Loucy (cell line): ENCODE measurements at regions not wholly inside any gene's neighbourhood (a gene's known extent, or its start where the extent isn't known, plus 50 kb on each side); places are given as distances from the start of the nearest gene placed in this dataset.

Experiments
- H2AFZ ChIP-seq: fragments of 200-600 bp; sonication (generic); 2 replicates; pipeline ENCODE4 v1.6.0; 2016; ENCODE audit warnings: antibody characterized with exemption, mild to moderate bottlenecking, low read length, moderate library complexity
- H3F3A ChIP-seq: fragments of 200-600 bp; 2 replicates; pipeline ENCODE4 v1.6.0; 2016; ENCODE audit warnings: antibody characterized with exemption, low read depth, mild to moderate bottlenecking
- H3K27me3 ChIP-seq: fragments of 200-600 bp; sonication (generic); 2 replicates; pipeline ENCODE4 v1.6.1; 2014; ENCODE audit warnings: low read length, mild to moderate bottlenecking; ENCODE audit not compliant: insufficient read depth, poor library complexity, severe bottlenecking
- H3K36me3 ChIP-seq: fragments of 200-600 bp; sonication (generic); 2 replicates; pipeline ENCODE4 v1.6.1; 2016; ENCODE audit warnings: low read length; ENCODE audit not compliant: insufficient read depth
- H3K4me1 ChIP-seq: fragments of 200-600 bp; sonication (generic); 2 replicates; pipeline ENCODE4 v1.5.1; 2014; ENCODE audit warnings: low read length, mild to moderate bottlenecking; ENCODE audit not compliant: insufficient read depth, poor library complexity, severe bottlenecking
- H3K4me2 ChIP-seq: fragments of 200-600 bp; sonication (generic); 2 replicates; pipeline ENCODE4 v1.6.0; 2014; ENCODE audit warnings: antibody characterized with exemption, low read length, low read depth, mild to moderate bottlenecking; ENCODE audit not compliant: poor library complexity, severe bottlenecking
- H3K4me3 ChIP-seq: fragments of 200-600 bp; sonication (generic); 2 replicates; pipeline ENCODE4 v1.5.1; 2014; ENCODE audit warnings: low read length, mild to moderate bottlenecking, mixed read lengths; ENCODE audit not compliant: poor library complexity, severe bottlenecking
- H3K79me2 ChIP-seq: fragments of 200-600 bp; sonication (generic); 2 replicates; pipeline ENCODE4 v1.6.1; 2014; ENCODE audit warnings: low read length; ENCODE audit not compliant: insufficient read depth
- H3K9ac ChIP-seq: fragments of 200-600 bp; sonication (generic); 2 replicates; pipeline ENCODE4 v1.6.0; 2014; ENCODE audit warnings: mild to moderate bottlenecking, low read depth, low read length, moderate library complexity; ENCODE audit not compliant: poor library complexity, severe bottlenecking
- H3K9me2 ChIP-seq: fragments of 200-600 bp; sonication (generic); replicated peaks from 2 replicates; pipeline ENCODE4 v1.6.1; 2016; ENCODE audit warnings: low read depth, low read length, mixed read lengths
- H3K9me3 ChIP-seq: fragments of 200-600 bp; sonication (generic); 2 replicates; pipeline ENCODE4 v1.6.1; 2014; ENCODE audit warnings: mild to moderate bottlenecking, antibody characterized with exemption, low read length, low read depth; ENCODE audit not compliant: insufficient read depth
- H4K20me1 ChIP-seq: fragments of 200-600 bp; sonication (generic); 2 replicates; pipeline ENCODE4 v1.6.0; 2014; ENCODE audit warnings: antibody characterized with exemption, low read length, mild to moderate bottlenecking; ENCODE audit not compliant: insufficient read depth, poor library complexity, severe bottlenecking
- CTCF ChIP-seq: fragments of 200-600 bp; sonication (generic); conservative IDR thresholded peaks from 2 replicates; pipeline ENCODE4 v1.5.1; 2014; ENCODE audit warnings: mild to moderate bottlenecking, antibody characterized with exemption, low read length
- EZH2phosphoT487 ChIP-seq: fragments of 200-600 bp; IDR thresholded peaks from 2 replicates; pipeline ENCODE4 v1.6.1; 2018; ENCODE audit warnings: antibody characterized with exemption, mild to moderate bottlenecking, moderate library complexity, borderline replicate concordance

- H4K20me1 ChIP-seq, result no peaks in the 10 kb centered on the region
- no peaks in the 10 kb centered on the region for H3K79me2 ChIP-seq
- no peak overlapping the region for H2AFZ ChIP-seq
- no peak overlapping the region for H3K9ac ChIP-seq
- TF ChIP-seq CTCF, result no peak
- no peak for TF ChIP-seq EZH2phosphoT487
- no peak overlapping the region for H3K4me2 ChIP-seq
- H3K9me3 ChIP-seq, result no peaks in the 10 kb centered on the region
- no peaks in the 10 kb centered on the region for H3K4me1 ChIP-seq
- no peaks in the 10 kb centered on the region for H3K27me3 ChIP-seq
- H3K9me2 ChIP-seq, result no peaks in the 10 kb centered on the region
- H3F3A ChIP-seq, result no peaks in the 10 kb centered on the region
- no peaks in the 10 kb centered on the region for H3K36me3 ChIP-seq
- no peak overlapping the region for H3K4me3 ChIP-seq
These were observed 618.7 kb downstream of the DNAH5 start for GRCh38 chr5:13325765-13326164.

DNA sequence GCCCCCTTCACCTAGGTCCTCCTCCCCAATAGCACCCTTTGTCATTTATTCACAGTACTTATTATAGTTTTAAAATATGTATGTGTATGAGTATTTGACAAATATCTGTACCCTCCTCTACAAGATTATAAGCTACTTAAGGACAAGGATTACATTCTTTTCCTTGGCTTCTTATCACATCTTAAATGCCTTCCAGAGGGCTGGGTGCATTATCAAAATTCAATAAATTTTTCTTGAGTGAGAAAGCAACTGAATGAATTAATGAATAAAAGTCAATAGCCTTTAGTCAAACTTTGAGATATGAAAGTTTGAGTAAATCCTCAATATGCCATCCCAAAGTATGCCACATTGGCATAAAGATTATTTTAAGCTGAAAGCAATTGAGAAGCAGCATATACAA, 621.7 kb downstream of the DNAH5 start:
- Histone ChIP-seq H3K36me3 (no peaks in the 10 kb centered on the region), H3K9me3 (no peaks in the 10 kb centered on the region), H3K4me2 (no peak overlapping the region), H3K9me2 (no peaks in the 10 kb centered on the region), H3K79me2 (no peaks in the 10 kb centered on the region), H2AFZ (no peak overlapping the region), H3K4me3 (no peak overlapping the region), H3K9ac (no peak overlapping the region), H3F3A (no peaks in the 10 kb centered on the region), H3K4me1 (no peaks in the 10 kb centered on the region), H3K27me3 (no peaks in the 10 kb centered on the region), H4K20me1 (no peaks in the 10 kb centered on the region)
- TF ChIP-seq CTCF (no peak), EZH2phosphoT487 (no peak)

DNA sequence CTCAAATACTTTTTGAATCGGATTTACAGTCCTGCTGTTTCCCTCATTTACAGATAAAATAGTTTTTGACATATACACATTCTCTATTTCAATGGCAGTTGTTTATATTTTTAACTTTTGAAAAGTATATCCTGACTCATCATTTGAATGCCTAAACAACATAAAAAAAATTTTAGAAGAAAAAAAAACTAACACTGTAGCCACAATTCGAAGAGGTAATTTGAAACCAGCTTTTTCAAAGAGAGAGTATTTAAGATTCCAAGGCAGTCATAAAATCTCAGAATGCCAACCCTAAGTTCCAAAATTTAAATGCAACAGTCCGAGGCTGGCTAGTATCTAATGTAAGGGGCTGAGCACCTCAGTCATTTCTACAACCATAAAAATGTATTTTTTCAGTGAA, 626.8 kb downstream of the DNAH5 start:
- no peaks in the 10 kb centered on the region for H3K79me2 ChIP-seq
- H3K27me3 ChIP-seq, result no peaks in the 10 kb centered on the region
- no peaks in the 10 kb centered on the region for H4K20me1 ChIP-seq
- no peak overlapping the region for H2AFZ ChIP-seq
- no peaks in the 10 kb centered on the region for H3K9me3 ChIP-seq
- no peaks in the 10 kb centered on the region for H3F3A ChIP-seq
- no peak overlapping the region for H3K4me2 ChIP-seq
- no peaks in the 10 kb centered on the region for H3K4me1 ChIP-seq
- H3K9me2 ChIP-seq, result no peaks in the 10 kb centered on the region
- no peak for TF ChIP-seq CTCF
- TF ChIP-seq EZH2phosphoT487, result no peak
- no peak overlapping the region for H3K4me3 ChIP-seq
- no peak overlapping the region for H3K9ac ChIP-seq
- H3K36me3 ChIP-seq, result no peaks in the 10 kb centered on the region
